ENCODE measurements at regions not wholly inside any gene's neighbourhood (a gene's known extent, or its start where the extent isn't known, plus 50 kb on each side); places are given as distances from the start of the nearest gene placed in this dataset.
A peak's percentile ranks its signal among the peaks of the same experiment; 100 is the strongest.
"Not testable (repeated sequence)": the region's sequence is repeated elsewhere in the genome, so short reads cannot be mapped to it uniquely, and the experiment has no call there.

- no peak overlapping the region for H3K4me3 ChIP-seq (ENCODE audit: low read depth, low read length)
- no peaks in the 10 kb centered on the region for H3K27me3 ChIP-seq (ENCODE audit: insufficient read depth, low read depth, severe bottlenecking)
- no peaks in the 10 kb centered on the region for H3K36me3 ChIP-seq
- no peak for DNase-seq
- H3K27ac ChIP-seq, result no peak overlapping the region
- TF ChIP-seq, protein P1, sequence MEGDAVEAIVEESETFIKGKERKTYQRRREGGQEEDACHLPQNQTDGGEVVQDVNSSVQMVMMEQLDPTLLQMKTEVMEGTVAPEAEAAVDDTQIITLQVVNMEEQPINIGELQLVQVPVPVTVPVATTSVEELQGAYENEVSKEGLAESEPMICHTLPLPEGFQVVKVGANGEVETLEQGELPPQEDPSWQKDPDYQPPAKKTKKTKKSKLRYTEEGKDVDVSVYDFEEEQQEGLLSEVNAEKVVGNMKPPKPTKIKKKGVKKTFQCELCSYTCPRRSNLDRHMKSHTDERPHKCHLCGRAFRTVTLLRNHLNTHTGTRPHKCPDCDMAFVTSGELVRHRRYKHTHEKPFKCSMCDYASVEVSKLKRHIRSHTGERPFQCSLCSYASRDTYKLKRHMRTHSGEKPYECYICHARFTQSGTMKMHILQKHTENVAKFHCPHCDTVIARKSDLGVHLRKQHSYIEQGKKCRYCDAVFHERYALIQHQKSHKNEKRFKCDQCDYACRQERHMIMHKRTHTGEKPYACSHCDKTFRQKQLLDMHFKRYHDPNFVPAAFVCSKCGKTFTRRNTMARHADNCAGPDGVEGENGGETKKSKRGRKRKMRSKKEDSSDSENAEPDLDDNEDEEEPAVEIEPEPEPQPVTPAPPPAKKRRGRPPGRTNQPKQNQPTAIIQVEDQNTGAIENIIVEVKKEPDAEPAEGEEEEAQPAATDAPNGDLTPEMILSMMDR (IDR thresholded peaks at IDR 0.05; ENCODE audit: low read depth, low read length), result no peak
- peaks cover 2% of the 10 kb centered on the region for H3K9me3 ChIP-seq (ENCODE audit: severe bottlenecking)
Measured at GRCh38 chr7:51446356-51446755, 129.7 kb upstream of the COBL start.

DNA sequence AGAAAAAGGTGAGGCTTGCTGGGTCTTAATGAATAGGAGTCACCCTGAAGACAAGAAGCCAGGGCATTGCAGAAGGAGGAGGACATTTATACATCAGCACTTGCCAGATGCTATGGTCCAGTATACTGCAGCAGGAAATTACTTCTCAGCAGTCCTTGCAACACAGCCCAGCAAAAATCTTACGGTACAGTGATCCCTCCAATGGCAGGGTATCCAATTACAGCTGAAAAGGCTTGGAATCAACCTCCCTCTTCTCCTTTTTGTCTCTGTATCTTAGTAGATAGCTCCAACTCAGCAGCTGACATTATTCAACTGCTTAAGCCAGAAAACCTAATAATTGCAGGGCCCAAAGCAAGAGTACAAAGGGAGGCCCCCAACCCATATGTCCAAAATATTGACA, 128.3 kb upstream of the COBL start:
- TF ChIP-seq, protein P1 (IDR thresholded peaks at IDR 0.05; ENCODE audit: low read depth, low read length), result no peak

GRCh38 chr7:51430480-51431086, 114.0 kb upstream of the COBL start:
- no peaks in the 10 kb centered on the region for H3K27me3 ChIP-seq (ENCODE audit: insufficient read depth, low read depth, severe bottlenecking)
- H3K36me3 ChIP-seq, result no peaks in the 10 kb centered on the region
- no peak overlapping the region for H3K4me3 ChIP-seq (ENCODE audit: low read depth, low read length)

More for the DNA sequence above, 128.3 kb upstream of the COBL start:
- no peak overlapping the region for H3K4me3 ChIP-seq (ENCODE audit: low read depth, low read length)
- H3K27me3 ChIP-seq (ENCODE audit: insufficient read depth, low read depth, severe bottlenecking), result no peaks in the 10 kb centered on the region
- H3K27ac ChIP-seq, result no peak overlapping the region
- peaks cover 2% of the 10 kb centered on the region for H3K9me3 ChIP-seq (ENCODE audit: severe bottlenecking)
- H3K36me3 ChIP-seq, result no peaks in the 10 kb centered on the region
- no peak for DNase-seq

DNA sequence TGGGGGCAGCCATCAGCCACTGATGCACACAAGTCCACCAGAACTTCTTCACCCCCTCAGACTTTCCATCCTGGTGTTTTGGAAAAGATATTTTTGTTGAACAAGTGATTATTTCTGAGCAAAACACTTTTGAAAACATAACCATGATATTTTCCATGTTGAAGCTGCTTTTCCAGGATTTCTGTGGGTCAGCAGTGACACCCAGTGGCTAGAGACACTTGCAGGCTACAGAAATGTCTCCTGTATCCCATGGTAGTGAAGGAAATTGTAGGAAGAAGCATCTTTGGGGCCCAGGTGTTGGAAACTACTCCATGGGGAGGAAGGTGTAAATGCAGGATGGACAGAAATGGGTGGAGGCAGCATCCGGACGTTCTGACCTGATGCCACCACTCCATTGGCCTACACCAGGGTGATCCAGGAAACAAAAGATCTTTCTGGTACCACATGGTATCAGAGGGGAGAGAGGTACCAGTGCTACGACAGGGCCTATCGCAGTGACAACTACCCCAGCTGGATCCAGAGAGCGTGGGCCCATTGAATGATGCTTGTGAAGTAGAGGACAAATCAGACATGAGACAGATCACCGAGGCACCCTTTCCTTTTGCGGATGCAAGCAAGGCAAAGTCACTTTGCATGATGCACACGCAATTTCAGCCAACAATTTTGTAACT, 111.7 kb upstream of the COBL start:
- no peaks in the 10 kb centered on the region for H3K9me3 ChIP-seq (ENCODE audit: severe bottlenecking)
- no peak overlapping the region for H3K27ac ChIP-seq
- H3K4me3 ChIP-seq (ENCODE audit: low read depth, low read length), result no peak overlapping the region
- TF ChIP-seq, protein P1 (IDR thresholded peaks at IDR 0.05; ENCODE audit: low read depth, low read length), result peak; percentile 61
- no peaks in the 10 kb centered on the region for H3K27me3 ChIP-seq (ENCODE audit: insufficient read depth, low read depth, severe bottlenecking)
- peak; percentile 39 for DNase-seq
- H3K36me3 ChIP-seq, result no peaks in the 10 kb centered on the region

More at GRCh38 chr7:51430480-51431086, 114.0 kb upstream of the COBL start:
- peak; percentile 68 for DNase-seq
- H3K9me3 ChIP-seq (ENCODE audit: severe bottlenecking), result no peaks in the 10 kb centered on the region
- TF ChIP-seq, protein P1 (IDR thresholded peaks at IDR 0.05; ENCODE audit: low read depth, low read length), result peak; percentile 62
- H3K27ac ChIP-seq, result peak overlapping the region; percentile 18; the same call in 1 of the 2 replicates

GRCh38 chr7:51426163-51426562, 109.6 kb upstream of the COBL start:
- Histone ChIP-seq H3K4me3 (ENCODE audit: low read depth, low read length) (no peak overlapping the region), H3K27me3 (ENCODE audit: insufficient read depth, low read depth, severe bottlenecking) (no peaks in the 10 kb centered on the region), H3K9me3 (ENCODE audit: severe bottlenecking) (no peaks in the 10 kb centered on the region), H3K36me3 (no peaks in the 10 kb centered on the region), H3K27ac (no peak overlapping the region)
- no peak for DNase-seq
- TF ChIP-seq, protein P1 (IDR thresholded peaks at IDR 0.05; ENCODE audit: low read depth, low read length), result no peak

- H3K36me3 ChIP-seq; H3K27me3 ChIP-seq (ENCODE audit: insufficient read depth, low read depth, severe bottlenecking); DNase-seq; H3K9me3 ChIP-seq (ENCODE audit: severe bottlenecking); H3K27ac ChIP-seq; H3K4me3 ChIP-seq (ENCODE audit: low read depth, low read length): not testable (repeated sequence)
Measured at GRCh38 chr7:51409934-51410333, 93.3 kb upstream of the COBL start.

GRCh38 chr7:51397608-51398007, 81.0 kb upstream of the COBL start:
- H3K27ac ChIP-seq; H3K4me3 ChIP-seq (ENCODE audit: low read depth, low read length); H3K9me3 ChIP-seq (ENCODE audit: severe bottlenecking); H3K27me3 ChIP-seq (ENCODE audit: insufficient read depth, low read depth, severe bottlenecking); H3K36me3 ChIP-seq; DNase-seq: not testable (repeated sequence)

- not testable (repeated sequence) for H3K9me3 ChIP-seq (ENCODE audit: severe bottlenecking); H3K27ac ChIP-seq; H3K4me3 ChIP-seq (ENCODE audit: low read depth, low read length); DNase-seq; H3K36me3 ChIP-seq; H3K27me3 ChIP-seq (ENCODE audit: insufficient read depth, low read depth, severe bottlenecking)
Measured at GRCh38 chr7:51393003-51393402, 76.4 kb upstream of the COBL start.

GRCh38 chr7:51389952-51390351, 73.3 kb upstream of the COBL start:
- not testable (repeated sequence) for DNase-seq; H3K9me3 ChIP-seq (ENCODE audit: severe bottlenecking); H3K27me3 ChIP-seq (ENCODE audit: insufficient read depth, low read depth, severe bottlenecking); H3K4me3 ChIP-seq (ENCODE audit: low read depth, low read length); H3K27ac ChIP-seq; H3K36me3 ChIP-seq

Measured in WERI-Rb-1 (cell line).